ENCODE measurements at regions not wholly inside any gene's neighbourhood (a gene's known extent, or its start where the extent isn't known, plus 50 kb on each side); places are given as distances from the start of the nearest gene placed in this dataset.

DNA sequence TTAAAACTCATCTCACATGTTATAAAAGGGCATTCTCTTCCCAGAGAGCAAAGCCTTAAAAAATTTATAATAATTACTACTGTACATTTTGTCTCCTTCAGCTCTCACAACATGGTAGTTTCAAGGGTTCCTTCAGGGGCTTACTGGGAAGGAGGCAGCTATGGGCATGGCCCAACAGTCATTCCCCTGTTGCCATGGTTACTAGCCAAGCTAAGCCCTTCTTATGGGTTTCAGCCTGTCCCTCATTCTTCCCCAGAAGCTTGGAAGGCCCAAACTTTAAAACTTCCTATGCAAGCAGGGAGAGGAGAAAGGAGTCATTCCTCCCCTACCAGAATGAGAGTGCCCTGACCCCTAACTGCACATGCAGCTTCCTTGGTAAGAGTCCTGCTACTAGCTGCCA is 82.2 kb upstream of the CNTLN start:
- Histone ChIP-seq H2BK5ac (ENCODE audit: insufficient read length, low read length) (no peak overlapping the region), H3K23me2 (ENCODE audit: insufficient read length, low read depth, low read length, poor library complexity, severe bottlenecking) (no peaks in the 10 kb centered on the region), H4K91ac (ENCODE audit: insufficient read length, low read depth, low read length) (no peak overlapping the region), H2BK120ac (ENCODE audit: low read depth, low read length, poor library complexity, severe bottlenecking) (no peak overlapping the region), H3K4me1 (ENCODE audit: insufficient read depth, low read length) (no peaks in the 10 kb centered on the region), H3K18ac (ENCODE audit: insufficient read length, low read depth, low read length) (no peak overlapping the region), H3K79me1 (ENCODE audit: insufficient read depth, low read depth, low read length, poor library complexity, severe bottlenecking) (no peaks in the 10 kb centered on the region), H3K4me2 (ENCODE audit: insufficient read depth, insufficient read length, low read length) (no peak overlapping the region), H3K27ac (ENCODE audit: insufficient read length, low read depth, low read length) (no peak overlapping the region), H4K8ac (replicated peaks; ENCODE audit: insufficient read length, low read depth, low read length) (no peak overlapping the region), H3K27me3 (ENCODE audit: insufficient read depth, low read length) (no peaks in the 10 kb centered on the region), H3K56ac (ENCODE audit: insufficient read length, low read depth, low read length) (no peak overlapping the region), H3K23ac (ENCODE audit: insufficient read length, low read depth, low read length) (no peak overlapping the region), H4K5ac (ENCODE audit: insufficient read length, low read depth, low read length) (no peak overlapping the region), H3T11ph (ENCODE audit: low read length) (no peak overlapping the region), H2BK15ac (ENCODE audit: low read depth, low read length) (no peak overlapping the region), H3K9me3 (ENCODE audit: control insufficient read depth, low read depth, low read length) (no peaks in the 10 kb centered on the region), H2BK12ac (ENCODE audit: insufficient read length, low read depth, low read length) (no peak overlapping the region), H3K14ac (ENCODE audit: insufficient read depth, low read length) (no peak overlapping the region), H2BK20ac (ENCODE audit: low read depth, low read length, poor library complexity, severe bottlenecking) (no peak overlapping the region), H3K79me2 (ENCODE audit: insufficient read depth, low read length) (no peaks in the 10 kb centered on the region), H2AFZ (ENCODE audit: low read length) (no peak overlapping the region), H3K9ac (ENCODE audit: extremely low read depth, insufficient read length, low read length) (no peak overlapping the region), H3K4ac (ENCODE audit: low read depth, low read length) (no peak overlapping the region), H2AK5ac (ENCODE audit: insufficient read length, low read length) (no peak overlapping the region), H4K20me1 (ENCODE audit: control insufficient read depth, insufficient read depth, insufficient read length) (no peaks in the 10 kb centered on the region)
- no peak overlapping the region; a peak in 1 of 7 replicates for H3K27ac Mint-ChIP-seq
- TF ChIP-seq CTCF (conservative IDR thresholded peaks at IDR 0.05), result no peak
- H3K4me1 Mint-ChIP-seq, result no peaks in the 10 kb centered on the region
- H3K4me3 Mint-ChIP-seq, result no peak overlapping the region
- DNase-seq, result no peak
- no peaks in the 10 kb centered on the region for H3K27me3 Mint-ChIP-seq (ENCODE audit: low read depth)
- H3K9me3 Mint-ChIP-seq, result no peaks in the 10 kb centered on the region; a peak in 1 of 5 replicates
- H3K36me3 Mint-ChIP-seq (ENCODE audit: insufficient read depth in 1 of 3, low read depth in 3 of 3), result 0 out of 7 replicates have a peak, but pooled peaks cover 0 to 6% (median 0%) of the 10 kb centered on the region in 3 experiments
